ENCODE measurements at regions not wholly inside any gene's neighbourhood (a gene's known extent, or its start where the extent isn't known, plus 50 kb on each side); places are given as distances from the start of the nearest gene placed in this dataset.
A peak's percentile ranks its signal among the peaks of the same experiment; 100 is the strongest.

GRCh38 chr3:107213044-107213669 is 164.1 kb upstream of the CCDC54 start:
- DNase-seq (ENCODE audit: extremely low read depth, low read depth), result no peak
- TF ChIP-seq CTCF (IDR thresholded peaks at IDR 0.05; ENCODE audit: low read depth, low read length), result no peak

- no peak for TF ChIP-seq CTCF (IDR thresholded peaks at IDR 0.05; ENCODE audit: low read depth, low read length)
- no peak for DNase-seq (ENCODE audit: extremely low read depth, low read depth)
Observed at GRCh38 chr3:107216229-107216628, 161.0 kb upstream of the CCDC54 start.

- DNase-seq (ENCODE audit: extremely low read depth, low read depth), result peak; percentile 76
Observed at GRCh38 chr3:107216711-107217110, 160.5 kb upstream of the CCDC54 start.

GRCh38 chr3:107217172-107217571 is 160.1 kb upstream of the CCDC54 start:
- peak; percentile 60 for DNase-seq (ENCODE audit: extremely low read depth, low read depth)
- no peak for TF ChIP-seq CTCF (IDR thresholded peaks at IDR 0.05; ENCODE audit: low read depth, low read length)

More at GRCh38 chr3:107216711-107217110, 160.5 kb upstream of the CCDC54 start:
- no peak for TF ChIP-seq CTCF (IDR thresholded peaks at IDR 0.05; ENCODE audit: low read depth, low read length)

- DNase-seq (ENCODE audit: extremely low read depth, low read depth), result no peak
- no peak for TF ChIP-seq CTCF (IDR thresholded peaks at IDR 0.05; ENCODE audit: low read depth, low read length)
Observed at GRCh38 chr3:107218864-107219269, 158.4 kb upstream of the CCDC54 start.

- DNase-seq (ENCODE audit: extremely low read depth, low read depth), result no peak
- TF ChIP-seq CTCF (IDR thresholded peaks at IDR 0.05; ENCODE audit: low read depth, low read length), result no peak
Observed at GRCh38 chr3:107220538-107220937, 156.7 kb upstream of the CCDC54 start.

- DNase-seq (ENCODE audit: extremely low read depth, low read depth), result no peak
- no peak for TF ChIP-seq CTCF (IDR thresholded peaks at IDR 0.05; ENCODE audit: low read depth, low read length)
Observed at GRCh38 chr3:107221856-107222255, 155.4 kb upstream of the CCDC54 start.
